ENCODE measurements at regions not wholly inside any gene's neighbourhood (a gene's known extent, or its start where the extent isn't known, plus 50 kb on each side); places are given as distances from the start of the nearest gene placed in this dataset.
A peak's percentile ranks its signal among the peaks of the same experiment; 100 is the strongest.
"Not testable (repeated sequence)": the region's sequence is repeated elsewhere in the genome, so short reads cannot be mapped to it uniquely, and the experiment has no call there.

DNA sequence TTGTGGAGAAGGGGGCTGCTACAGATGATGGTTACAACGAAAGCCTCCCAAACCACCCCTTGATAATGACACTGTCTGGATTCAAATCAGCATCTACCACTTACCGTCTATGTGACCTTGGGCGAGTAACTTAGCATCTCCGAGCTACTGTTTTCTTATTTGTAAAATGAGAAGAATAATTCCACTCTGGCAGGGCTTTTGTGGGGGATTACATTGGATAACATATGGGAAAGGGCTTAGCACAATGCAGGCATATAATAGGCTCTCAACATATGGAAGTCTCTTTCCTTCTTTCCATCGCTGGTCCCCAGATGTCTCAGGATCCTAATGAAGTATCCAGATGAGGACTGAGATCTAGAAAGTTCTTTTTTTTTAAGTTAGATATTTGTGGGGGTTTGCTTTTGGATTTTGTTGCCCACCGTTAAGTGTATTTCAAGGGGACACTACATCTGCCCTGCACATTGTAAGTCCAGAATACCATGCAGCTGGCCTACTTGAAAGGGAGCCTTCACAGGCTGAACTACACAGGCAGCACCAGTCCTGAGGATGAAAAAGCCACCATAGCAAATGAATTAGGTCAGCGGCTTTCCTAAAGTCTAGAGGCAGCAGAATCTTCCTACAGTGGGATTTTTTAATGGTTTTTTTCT is 172.2 kb upstream of the IRF2BP2 start:
- no peak for DNase-seq

DNA sequence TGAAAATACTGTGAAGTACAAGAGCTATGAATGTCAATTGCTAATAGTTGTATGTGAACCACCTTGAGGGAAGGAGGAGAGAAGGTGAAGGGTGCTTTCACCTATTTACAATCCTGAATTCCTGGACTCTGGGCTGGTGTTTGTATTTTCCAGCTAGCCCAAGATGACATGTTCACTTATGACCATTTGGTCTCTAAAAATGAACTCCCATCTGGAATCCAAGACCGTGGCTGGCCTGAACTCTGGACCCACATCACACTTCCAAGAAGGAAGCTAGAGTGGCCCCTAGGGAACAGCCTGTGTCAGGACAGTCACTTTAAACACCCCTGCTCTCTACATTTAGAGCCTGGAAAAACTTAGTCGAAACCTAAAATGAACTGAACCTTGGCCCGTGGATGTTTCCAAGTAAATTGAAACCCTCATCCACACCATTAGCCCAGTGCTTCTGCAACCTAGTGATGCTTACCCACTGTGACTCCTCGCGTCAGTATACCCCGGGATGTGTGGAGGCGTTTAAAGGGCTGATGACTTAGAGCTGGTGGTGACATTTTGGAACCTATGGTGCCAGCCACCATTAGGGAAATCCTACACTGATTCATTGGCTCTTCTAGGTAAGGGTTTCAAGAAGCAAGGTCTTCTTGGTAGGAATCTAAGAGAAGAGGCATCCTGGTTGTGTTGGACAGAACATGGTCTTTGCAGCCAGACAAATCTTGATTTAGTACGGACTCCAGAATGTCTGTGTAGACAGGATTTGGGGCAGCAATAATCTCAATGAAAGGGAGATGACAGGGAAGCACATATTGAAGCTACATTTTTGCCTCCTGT is 171.5 kb upstream of the IRF2BP2 start:
- no peak for DNase-seq

DNA sequence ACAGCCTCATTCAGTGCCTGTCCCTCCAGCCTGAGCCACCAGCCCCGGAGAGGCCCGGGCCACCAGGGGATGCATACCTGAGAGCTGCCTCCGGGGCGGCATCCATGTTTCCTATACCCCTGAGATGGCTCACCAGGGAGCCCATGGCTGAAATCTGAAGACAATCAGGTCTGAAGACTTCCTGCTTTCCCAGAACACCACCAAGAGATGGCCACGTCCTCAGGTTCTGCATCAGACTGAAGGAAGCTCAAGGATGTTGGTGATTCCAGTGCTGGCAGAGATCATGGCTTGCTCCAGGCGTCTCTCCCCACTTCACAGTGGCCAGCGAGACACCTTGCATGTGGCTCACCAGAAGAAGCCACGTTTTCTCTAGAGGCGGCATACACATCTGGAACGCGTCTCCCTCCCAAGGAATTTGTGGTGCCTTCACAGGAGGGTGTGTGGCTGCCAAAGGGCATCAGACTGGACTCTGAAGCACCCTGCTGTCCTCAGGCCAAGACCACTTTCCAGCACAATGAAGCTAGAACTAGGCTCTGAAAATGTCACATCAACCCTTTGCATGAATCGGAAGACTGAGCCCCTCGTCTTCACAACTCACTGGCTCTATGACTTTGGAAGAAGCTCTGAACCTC is 170.7 kb upstream of the IRF2BP2 start:
- DNase-seq = no peak

DNA sequence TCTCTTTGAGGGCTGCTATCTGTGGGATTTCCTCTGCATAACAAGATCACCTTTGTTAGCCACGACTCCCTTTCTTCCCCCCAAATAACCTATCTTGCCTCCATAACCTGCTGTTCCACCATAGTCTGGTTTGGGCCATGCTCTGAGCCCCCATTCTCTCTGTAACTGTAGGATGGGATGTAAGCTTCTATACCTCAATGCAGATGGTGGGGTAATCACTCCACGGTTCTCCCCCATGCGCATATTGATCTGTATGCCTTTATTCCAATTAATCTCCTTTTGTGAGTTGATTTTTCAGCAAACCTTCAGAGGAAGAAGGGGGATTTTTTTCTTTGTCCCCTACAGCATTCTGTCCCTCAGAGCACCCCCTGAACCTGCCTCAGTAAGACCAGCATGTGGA is 170.1 kb upstream of the IRF2BP2 start:
- no peak for DNase-seq

DNA sequence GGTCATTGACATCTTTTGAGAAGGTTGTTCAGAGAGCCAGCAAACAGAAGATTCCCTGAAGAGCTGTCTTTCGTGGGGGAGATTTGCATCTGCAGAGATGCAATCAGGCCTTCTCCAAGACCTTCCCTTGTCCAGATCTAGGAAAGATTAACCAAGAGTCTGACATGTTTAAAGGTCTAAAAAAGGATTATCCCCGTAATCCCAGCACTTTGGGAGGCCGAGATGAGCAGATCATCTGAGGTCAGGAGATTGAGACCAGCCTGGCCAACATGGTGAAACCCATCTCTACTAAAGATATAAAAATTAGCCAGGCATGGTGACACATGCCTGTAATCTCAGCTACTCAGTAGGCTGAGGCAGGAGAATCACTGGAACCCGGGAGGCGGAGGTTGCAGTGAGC is 169.6 kb upstream of the IRF2BP2 start:
- DNase-seq = not testable (repeated sequence)

DNA sequence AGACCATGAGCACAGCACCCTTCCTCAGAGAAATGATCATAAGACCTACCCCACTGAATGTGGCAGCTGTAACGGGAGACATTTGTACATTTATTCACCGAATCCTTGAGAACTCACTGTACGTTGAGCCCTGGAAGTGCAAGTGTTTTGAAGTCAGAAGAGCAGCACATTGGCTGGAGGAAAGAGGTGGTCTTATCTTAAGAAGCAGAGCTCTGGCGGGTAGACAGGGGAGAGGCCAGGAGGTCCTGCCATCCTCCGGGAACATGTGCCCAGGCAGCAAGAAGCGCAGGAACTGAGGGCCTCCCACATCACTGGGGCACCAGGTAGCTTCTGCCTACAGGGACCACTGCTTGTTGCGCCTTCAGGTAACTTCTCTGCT is 169.2 kb upstream of the IRF2BP2 start:
- DNase-seq = no peak

DNA sequence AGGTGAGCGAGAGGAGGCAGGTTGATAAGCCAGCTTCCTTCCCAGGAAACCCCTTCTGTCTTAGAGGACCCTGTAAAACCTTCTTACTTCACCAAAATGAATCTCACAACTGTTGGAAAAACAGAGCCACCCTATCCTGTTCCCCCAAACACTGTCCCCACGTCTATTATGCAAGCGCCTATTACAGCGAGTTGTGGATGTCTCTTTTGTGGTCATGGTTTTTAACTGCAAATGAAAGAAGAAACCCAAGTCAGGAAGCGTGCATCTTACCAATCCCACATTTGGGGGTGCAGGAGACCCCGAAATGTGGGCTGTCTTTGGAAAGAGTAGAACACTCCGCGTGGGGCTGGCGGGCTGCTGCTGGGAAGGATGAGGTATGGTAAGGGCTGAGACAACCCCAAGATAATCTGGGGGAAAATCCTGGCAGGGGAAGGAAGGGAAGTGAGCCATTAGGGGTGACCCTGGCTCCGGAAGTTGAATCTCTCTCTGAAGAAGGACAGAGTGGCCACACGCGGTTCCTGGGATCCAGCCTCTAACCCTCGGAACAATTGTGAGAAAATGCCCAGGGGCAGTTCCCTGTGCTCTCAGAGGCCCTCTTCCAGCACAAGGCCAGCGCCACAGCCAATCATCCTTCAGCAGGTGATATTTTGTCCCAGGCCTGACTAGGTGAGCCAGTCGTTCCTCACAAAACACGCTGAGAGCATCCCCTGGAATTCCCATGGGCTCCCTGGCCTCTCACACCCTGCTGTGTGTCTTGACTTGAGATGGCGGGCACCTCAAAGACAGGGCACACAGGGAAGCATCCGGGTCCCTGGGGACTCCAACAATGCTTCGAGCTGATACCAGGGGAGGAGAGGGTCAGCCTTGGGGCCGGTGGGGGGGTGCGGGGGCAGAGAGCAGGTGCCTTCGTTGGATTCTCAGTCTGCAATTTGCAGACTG is 168.5 kb upstream of the IRF2BP2 start:
- no peak for DNase-seq

DNA sequence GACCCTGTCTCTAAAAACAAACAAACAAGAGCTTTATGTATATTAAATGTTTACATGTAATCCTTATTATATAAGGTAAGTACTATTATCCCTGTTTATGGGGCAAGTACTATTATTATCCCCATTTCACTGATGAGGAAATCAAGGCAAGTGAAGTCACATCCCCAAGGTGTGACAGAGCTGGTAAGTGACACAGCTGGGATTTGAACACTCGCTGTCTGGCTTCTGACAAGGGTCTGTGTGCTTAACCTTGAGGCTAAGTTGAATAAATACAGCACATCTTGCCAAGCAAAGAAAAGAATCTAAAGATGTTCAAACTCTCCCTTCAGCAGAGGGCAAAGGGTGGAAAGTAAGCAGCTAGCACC is 167.9 kb upstream of the IRF2BP2 start:
- no peak for DNase-seq

DNA sequence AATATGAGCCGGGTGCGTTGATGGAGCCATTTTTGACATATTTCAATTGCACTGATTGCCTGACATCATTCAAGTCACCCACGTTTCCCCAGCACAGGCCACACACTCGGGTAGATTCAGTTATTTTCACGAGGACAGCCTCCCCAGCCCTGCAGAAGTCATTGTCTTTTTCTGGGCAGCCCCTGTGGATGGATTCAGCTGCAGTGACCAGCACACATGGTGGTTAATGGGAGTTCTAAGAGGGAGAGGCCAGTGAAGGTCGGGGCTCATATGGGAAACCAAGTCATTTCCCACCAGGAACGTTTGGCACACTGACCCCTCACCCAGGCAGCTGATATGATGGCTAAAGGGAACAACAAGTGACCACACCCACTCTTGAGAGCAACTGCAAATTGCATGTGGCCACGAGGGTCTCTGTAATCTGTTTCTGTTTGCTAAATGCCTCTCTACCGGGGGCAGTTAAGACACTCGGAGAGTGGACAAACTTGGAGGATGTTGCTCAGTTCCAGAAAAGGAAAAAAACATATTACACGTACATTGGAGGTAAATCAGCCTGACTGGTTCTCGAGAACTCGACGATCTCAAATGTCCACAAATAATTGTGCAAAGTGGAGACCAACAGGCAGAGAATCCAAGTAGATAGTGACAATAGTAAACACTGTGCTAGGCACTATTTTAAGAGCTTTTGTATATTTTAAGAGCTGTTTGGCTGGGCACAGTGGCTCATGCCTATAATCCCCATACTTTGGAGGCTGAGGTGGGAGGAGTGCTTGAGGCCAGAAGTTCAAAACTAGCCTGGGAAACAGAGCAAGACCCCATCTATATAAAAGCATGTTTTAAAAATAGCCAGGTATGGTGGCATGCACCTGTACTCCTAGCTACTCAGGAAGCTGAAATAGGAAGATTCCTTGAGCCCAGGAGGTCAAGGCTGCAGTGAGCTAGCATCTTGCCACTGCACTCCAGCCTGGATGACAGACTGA is 167.2 kb upstream of the IRF2BP2 start:
- DNase-seq = no peak

DNA sequence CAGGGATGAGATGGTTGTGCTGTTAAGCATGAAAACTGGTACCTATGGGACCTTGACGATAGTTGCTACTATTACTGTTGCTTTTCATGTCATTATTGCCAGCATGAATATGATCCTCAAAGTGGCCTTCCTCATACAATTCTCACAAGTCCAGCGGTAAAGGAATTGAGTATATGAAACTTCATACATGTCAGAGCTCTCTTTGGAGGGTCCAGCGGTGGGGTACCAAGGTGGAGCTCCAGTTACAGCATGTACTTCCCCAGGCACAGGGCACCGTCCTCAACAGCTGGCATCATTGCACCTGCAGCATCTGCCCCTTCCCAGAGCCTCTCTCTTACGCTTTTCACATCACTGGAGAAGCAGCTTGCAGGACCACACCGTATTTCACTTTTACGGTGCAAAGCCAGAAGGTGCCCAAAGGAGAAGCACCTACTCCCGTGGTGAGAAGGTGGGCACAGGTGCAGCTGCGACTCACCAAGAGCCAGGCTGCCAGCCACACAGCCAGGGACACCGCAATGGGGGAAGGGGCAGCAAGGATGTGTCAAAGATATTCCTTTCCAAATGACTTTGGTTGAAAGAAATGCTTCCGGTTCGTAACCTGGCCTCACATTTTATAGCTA is 166.4 kb upstream of the IRF2BP2 start:
- DNase-seq = no peak

DNA sequence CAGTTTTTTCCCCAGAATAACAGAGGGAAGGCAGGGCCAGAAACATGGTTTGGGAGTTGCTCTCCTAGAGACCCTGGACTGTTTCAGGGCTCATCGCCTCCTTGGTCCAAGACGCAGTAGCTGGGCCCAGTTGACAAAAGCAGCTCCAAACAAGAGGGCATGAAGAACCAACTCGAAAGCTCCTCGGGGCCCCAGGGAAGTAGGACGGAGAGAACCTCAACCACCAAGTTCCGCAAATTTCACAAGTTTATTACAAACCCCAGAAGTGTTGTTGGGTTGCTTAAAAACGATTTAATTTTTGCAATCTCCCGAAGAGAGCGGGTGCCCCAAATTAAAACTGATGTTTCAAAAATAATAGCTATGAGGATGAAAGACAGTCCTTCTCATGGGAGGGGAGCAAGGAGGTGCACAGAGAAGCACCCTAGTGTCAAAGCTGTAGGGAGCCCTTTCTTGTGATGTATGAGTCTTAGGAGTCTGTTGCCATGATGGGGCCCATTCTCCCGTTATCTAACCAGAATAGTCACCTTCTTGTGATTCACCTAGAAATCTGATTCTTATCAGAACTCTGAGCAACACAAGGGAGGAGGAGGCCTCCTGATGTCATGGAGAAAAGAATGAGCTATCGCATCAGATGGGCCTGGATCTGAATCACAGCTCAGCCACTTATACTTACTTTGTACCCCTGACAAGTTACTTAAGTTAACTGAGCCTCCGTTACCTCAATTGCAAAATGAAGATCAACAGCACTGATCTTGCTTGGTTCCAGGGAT is 165.7 kb upstream of the IRF2BP2 start:
- DNase-seq = no peak

DNA sequence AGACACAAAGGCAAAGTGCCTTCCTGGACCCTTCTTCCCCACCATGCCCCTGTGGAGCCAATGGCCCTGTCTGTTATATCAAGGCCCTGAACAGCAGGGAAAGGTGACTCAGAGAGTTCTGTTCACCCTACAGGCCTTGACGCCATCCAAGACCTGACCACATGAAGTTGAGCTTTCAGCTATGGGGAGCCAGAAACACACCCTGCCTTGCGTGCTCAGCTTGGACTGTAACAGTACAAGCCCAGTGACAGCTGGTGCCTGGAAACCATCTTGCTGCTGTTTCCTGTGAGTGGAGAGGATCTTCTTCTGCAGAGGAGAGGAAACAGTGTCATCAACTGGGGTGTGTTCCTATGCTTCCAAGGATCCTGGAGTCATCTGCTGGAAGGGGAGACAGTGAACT is 165.0 kb upstream of the IRF2BP2 start:
- DNase-seq = no peak

DNA sequence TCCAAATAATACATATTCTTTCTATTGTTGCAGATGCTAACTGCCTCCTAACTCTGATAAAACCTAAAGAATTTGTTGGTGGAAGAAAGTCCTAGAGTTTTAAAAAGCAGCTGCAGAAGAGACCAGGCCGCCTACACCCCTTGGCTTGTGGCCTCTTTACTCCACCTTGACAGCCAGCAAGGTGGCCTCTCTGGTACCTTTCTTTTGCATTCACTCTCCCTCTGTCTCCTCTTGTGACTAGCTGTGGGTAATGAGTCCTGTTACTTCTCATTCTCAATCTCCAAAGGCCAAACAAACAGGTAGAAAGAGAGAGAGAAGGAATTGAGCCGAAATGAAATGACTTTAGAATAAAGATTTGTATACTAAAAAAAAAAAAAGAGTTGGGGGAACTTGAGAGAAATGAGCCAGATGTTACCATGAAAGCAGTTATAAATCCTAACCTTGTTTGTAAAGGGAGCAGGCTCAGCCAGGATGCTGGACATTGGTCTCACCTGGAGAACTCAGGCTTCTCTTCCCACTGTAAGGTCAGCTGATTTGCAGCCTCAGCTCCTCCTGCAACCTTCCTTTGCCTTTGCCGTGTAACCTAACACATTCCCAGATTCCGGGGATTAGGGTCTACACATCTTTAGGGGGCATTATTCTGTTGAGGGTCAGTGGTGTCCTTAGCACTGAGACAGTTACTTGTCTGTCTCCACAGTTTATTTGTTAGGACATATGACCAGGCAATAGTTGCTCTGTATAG is 164.1 kb upstream of the IRF2BP2 start:
- no peak for DNase-seq

DNA sequence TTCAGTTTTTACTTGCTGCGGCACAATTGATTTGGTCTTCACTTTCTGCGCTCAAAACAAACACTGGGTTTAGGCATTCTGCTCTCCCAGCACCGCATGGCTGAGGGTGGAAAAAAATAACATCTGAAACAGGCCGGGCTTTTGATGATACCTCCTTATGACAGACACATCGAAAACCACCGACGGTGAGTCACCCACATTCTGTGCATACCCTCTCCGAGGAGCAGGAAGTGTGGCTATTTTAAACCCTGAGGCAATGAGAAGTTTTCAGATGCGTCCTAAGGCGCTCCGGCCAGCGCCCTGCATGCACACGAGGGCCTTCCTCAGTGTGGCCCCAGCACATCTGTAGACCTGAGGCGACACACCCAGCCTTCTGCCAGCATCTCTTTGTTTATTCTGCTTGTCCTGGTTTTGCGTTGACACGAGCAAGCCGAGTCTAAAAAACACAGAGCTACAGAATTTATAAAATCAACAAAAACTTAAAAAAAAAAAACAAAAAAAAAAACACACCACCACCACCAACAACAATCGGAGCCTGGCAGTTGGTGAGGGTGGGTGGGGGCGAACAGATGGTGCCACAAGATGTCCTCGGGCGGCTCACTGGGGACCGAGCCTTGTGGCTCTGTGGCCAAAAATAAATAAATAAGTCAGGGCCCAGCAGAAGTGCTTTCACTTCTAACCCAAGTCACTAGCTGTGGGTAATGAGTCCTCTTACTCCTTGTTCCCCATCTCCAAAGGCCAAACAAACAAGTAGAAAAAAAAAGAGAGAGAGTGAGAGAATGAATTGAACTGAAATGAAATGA is 162.6 kb upstream of the IRF2BP2 start:
- no peak for DNase-seq

DNA sequence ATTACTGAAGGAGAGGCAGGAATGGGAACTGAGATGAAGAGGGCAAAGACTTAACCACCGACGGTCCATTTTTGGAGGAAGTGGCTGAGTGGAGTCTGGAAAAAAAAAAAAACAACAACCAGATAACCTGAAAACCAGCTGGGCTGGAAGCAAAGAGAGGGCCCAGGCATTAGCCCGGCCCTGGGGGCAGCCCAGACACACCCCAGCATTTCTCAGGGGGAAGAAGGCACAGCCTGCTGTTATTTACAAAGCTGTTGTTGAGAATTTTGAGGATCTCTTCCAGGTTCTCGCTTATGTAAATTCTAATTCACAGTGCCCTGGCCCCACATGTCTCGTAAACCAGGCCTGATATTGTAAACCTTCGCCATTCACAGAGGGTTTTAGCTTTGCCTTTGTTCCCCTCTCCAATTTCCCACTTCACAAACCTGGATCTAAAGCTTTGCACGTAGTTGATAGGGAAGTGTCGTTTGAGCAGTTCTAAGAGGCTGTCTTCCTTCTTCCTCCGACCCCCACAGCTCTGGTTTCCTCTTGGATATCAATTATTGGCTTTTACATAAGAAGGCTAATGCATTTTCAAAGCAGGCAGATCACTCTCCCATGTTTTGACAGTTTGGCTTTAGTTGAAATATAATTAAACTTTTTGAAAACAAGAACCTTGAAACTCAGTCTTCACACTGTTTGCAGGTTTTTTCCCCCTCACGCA is 161.8 kb upstream of the IRF2BP2 start:
- peak; percentile 70 for DNase-seq

DNA sequence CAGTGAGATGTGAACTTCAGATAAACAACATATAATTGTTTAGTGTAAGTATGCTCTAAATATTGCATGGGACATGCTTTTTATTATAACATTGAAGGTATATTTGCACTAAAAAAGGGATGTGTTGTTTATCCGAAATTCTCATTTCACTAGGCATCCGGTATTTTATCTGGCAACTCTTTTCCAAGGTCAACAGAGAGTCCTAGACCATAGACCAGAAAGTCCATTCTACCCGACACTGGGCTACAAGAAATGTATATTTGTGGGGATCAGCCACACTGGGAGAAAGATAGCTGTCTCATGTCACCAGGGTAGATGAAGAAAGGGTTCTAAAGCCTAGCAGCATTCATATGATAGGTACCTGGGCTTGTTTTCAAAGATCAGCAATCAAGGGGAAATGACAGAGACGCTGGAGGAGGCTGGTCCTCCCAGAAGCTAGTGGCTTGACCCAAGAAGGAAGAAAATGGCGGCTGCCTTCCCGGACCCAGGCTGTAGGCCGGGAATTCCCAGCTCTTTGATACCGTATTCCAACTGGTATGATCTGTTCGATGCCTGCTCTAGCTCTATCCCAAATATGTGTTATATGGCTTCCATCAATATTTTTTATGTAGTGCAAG is 161.1 kb upstream of the IRF2BP2 start:
- DNase-seq = no peak

DNA sequence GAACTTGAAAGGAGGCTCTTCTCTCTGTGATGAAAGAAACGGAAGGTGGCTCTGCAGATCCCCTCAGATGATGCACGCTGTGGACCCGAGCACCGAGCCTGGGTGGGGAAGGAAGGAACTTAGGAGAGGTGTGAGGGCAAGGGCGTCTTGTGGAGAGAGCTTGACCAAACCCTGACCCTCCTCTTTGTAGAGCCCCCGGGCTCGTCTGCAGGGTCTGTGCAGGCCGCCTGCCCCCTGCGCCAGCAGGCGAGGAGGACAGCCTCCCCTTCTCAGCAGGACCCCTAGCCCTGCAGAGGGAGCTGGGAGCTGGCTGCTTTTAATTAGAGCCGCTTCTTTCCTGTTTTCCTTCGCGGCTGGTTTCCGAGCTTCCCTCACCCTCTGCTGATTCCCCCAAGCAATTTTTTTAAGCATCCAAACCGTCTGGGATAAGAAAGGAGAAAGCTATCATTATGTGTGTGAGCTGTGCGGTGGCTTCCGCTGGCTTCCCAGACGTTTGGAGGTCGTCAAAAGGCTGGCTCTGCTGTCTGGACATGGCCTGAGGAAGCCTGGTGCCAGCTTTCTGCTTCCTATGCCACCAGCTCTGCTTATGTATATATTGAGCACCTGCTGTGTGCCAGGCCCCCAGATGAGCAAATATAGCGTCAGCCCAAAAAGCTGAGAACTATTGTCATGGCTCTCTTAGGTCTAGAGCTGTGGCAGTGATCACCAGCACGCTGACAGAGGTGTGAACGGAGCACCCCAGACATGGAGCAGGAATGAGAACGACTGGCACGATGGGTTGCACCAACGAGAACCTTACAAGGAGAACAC is 160.2 kb upstream of the IRF2BP2 start:
- no peak for DNase-seq

Data from NCI-H1436 treated with DMSO at 0.1 percent for 48 hours (cell line).